GM12891 (cell line): ENCODE measurements at regions not wholly inside any gene's neighbourhood (a gene's known extent, or its start where the extent isn't known, plus 50 kb on each side); places are given as distances from the start of the nearest gene placed in this dataset.

Source experiments
- DNase-seq: peaks from one replicate; pipeline ENCODE4 v3.0.0; 2011; ENCODE audit warnings: low spot score; ENCODE audit not compliant: insufficient read length
- FAIRE-seq: peaks from 2 replicates; lab custom pipeline; 2011; peaks lifted over from hg19 to GRCh38; lab: Jason Lieb, UNC
- PAX5 ChIP-seq: IDR thresholded peaks from 2 replicates; pipeline ENCODE4 v1.6.1; 2011; ENCODE audit warnings: low read length, moderate library complexity, mild to moderate bottlenecking; ENCODE audit not compliant: insufficient read depth, severe bottlenecking
- POLR2A ChIP-seq: IDR thresholded peaks from 2 replicates; pipeline ENCODE4 v1.6.1; 2011; ENCODE audit warnings: low read depth, low read length, control low read depth
- POLR2AphosphoS5 ChIP-seq: IDR thresholded peaks from 2 replicates; pipeline ENCODE4 v1.6.1; 2011; ENCODE audit warnings: low read depth, low read length, control low read depth
- POU2F2 ChIP-seq: IDR thresholded peaks from 2 replicates; pipeline ENCODE4 v1.6.1; 2011; ENCODE audit warnings: low read depth, mild to moderate bottlenecking, control low read depth, low read length, moderate library complexity
- SPI1 ChIP-seq: IDR thresholded peaks from 2 replicates; pipeline ENCODE4 v1.6.1; 2011; ENCODE audit warnings: low read depth, low read length, control low read depth
- TAF1 ChIP-seq: IDR thresholded peaks from 2 replicates; pipeline ENCODE4 v1.6.1; 2011; ENCODE audit warnings: low read depth, low read length, control low read depth

DNA sequence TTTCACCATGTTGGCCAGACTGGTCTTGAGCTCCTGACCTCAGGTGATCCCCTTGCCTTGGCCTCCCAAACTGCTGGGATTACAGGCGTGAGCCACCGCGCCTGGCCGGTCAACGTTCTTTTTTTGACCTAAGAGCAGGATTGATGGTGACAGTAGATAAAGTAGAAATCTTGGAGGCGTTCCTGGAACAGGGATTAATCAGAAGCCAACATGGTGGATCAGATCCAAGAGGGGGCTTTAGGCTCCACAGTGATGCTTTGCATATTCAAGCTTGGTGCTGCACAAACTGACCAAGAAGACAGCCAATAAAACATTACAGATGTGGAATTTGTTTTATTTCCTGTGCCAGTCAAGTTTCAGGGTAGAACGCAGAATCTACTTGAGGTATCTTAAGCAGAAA, 271.2 kb downstream of the FGF9 start:
- FAIRE-seq (no peak), DNase-seq (no peak)
- no peak for TF ChIP-seq POU2F2

DNA sequence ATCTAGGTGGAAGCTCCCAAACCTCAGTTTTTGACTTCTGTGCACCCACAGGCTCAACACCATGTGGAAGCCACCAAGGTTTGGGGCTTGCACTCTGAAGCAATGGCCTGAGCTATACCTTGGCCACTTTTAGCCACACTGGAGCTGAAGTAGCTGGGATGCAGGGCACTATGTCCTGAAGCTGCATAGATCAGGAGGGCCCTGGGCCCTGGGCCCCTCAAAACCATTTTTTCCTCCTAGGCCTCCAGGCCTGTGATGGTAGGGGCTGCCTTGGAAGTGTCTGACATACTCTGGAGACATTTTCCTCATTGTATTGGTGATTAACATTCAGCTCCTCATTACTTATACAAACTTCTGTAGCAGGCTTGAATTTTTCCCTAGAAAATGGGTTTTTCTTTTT, 273.7 kb downstream of the FGF9 start:
- no peak for FAIRE-seq
- TF ChIP-seq POU2F2 (no peak), POLR2AphosphoS5 (no peak), POLR2A (no peak), TAF1 (no peak), SPI1 (no peak), PAX5 (no peak)
- no peak for DNase-seq

DNA sequence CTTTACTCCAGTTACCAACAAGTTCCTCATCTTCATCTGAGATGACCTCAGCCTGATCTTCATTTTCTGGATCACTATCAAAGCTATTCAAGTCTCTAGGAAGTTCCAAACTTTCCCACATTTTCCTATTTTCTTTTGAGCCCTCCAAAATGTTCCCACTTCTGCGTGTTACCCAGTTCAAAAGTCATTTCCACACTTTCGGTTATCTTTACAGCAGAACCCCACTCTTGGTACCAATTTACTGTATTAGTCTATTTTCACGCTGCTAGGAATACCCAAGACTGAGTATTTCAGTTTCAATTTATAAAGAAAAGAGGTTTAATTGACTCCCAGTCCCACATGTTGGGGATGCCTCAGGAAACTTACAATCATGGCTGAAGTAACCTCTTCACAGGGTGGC, 274.3 kb downstream of the FGF9 start:
- no peak for TF ChIP-seq SPI1
- TF ChIP-seq POLR2A = no peak
- TF ChIP-seq TAF1 = no peak
- no peak for TF ChIP-seq PAX5
- TF ChIP-seq POLR2AphosphoS5 = no peak
- TF ChIP-seq POU2F2 = no peak
- FAIRE-seq (no peak), DNase-seq (no peak)

DNA sequence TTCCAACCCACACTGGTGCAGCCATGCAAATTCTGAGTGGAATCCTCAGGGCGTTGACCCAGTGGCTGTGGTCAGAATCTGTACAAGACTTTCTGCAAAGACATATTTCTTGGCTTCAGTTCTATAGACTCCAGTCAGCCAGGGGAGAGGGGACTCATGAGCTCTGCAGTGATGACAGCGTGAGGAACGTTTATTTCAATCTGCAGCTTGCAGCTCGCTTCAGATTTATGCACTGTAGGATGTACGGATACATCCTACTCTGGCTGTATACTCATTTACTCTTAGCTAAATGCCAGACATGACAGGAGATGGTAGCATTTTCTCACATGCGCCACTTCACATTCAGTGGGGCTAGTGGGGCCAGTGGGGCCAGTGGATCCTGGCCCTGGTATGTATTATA, 276.1 kb downstream of the FGF9 start:
- TF ChIP-seq TAF1 (no peak), POLR2AphosphoS5 (no peak), POLR2A (no peak), PAX5 (no peak), POU2F2 (no peak), SPI1 (no peak)

GRCh38 chr13:21948769-21949474, 278.0 kb downstream of the FGF9 start:
- FAIRE-seq (no peak), DNase-seq (no peak)
- TF ChIP-seq POLR2A (no peak), SPI1 (no peak), POU2F2 (no peak), POLR2AphosphoS5 (no peak), PAX5 (no peak), TAF1 (no peak)

More for the DNA sequence above, 276.1 kb downstream of the FGF9 start:
- no peak for DNase-seq
- FAIRE-seq = no peak

- FAIRE-seq (no peak), DNase-seq (no peak)
- TF ChIP-seq POU2F2 = no peak
- no peak for TF ChIP-seq TAF1
- TF ChIP-seq SPI1 = no peak
- TF ChIP-seq PAX5 = no peak
- no peak for TF ChIP-seq POLR2A
These were observed 279.1 kb downstream of the FGF9 start for GRCh38 chr13:21949818-21950429.

DNA sequence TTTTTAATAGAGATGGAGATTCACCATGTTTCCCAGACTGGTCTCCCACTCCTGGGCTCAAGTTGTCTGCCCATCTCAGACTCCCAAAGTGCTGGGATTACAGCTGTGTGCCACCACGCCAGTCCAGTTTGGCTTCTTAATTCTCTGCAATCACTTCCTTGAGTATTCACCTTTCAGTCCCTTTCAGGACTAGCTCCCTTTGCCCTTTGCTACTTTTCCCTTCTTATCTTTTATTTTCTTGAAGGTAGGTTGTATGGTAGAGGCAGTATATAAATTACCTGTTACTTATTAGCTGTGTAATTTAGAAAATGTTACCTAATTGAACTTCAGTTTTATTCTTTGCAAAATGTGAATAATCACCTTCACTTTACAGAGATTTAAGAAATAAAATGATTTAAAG, 285.8 kb downstream of the FGF9 start:
- TF ChIP-seq SPI1 = no peak
- TF ChIP-seq TAF1 = no peak
- no peak for TF ChIP-seq POLR2AphosphoS5
- TF ChIP-seq PAX5 = no peak
- no peak for TF ChIP-seq POLR2A
- no peak for TF ChIP-seq POU2F2
- DNase-seq = no peak
- FAIRE-seq = no peak

DNA sequence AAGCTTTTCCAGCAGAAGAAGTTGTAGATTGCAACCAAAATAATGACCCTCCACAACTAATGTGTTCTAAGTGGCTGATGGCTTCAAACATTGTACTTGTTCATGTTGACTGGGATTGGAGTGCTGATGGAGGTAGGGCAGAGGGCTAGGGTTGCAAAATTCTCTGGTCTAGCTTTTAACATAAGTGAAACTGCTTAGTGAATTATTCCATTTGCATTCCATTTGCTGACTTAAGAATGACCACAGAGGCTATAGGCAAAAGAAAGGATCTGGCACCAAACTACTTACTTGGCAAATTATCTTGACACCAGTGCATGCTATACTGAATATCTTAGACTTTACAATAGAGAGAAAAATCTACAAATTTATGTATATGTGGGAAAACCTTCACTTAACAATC, 287.0 kb downstream of the FGF9 start:
- no peak for DNase-seq
- FAIRE-seq = no peak
- TF ChIP-seq SPI1 (no peak), TAF1 (no peak), POLR2A (no peak), POU2F2 (no peak), POLR2AphosphoS5 (no peak), PAX5 (no peak)

DNA sequence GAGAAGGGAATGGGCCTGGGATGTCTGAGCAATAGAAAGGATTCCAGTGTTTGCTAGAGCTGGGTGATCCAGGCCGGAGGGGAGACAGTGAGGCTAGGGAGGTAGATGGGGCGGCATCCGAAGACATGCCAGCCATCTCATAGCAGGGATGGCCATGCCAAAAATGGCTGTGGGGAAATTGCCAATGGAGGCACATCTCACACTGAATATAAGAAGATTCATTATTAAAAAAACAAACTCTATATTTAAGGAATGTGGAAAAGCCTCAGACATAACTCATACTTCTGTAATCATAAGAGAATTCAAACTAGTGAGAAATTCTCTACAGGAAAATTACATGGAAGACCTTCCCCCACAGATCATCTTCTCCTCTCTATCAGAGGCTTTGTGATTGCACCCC, 289.2 kb downstream of the FGF9 start:
- DNase-seq (no peak), FAIRE-seq (no peak)
- no peak for TF ChIP-seq TAF1
- TF ChIP-seq PAX5 = no peak
- TF ChIP-seq POLR2AphosphoS5 = no peak
- TF ChIP-seq POU2F2 = no peak
- no peak for TF ChIP-seq SPI1
- no peak for TF ChIP-seq POLR2A

GRCh38 chr13:21964686-21965085, 293.8 kb downstream of the FGF9 start:
- FAIRE-seq = no peak
- TF ChIP-seq POLR2A = no peak
- no peak for TF ChIP-seq SPI1
- TF ChIP-seq POLR2AphosphoS5 = no peak
- TF ChIP-seq PAX5 = no peak
- no peak for TF ChIP-seq POU2F2
- TF ChIP-seq TAF1 = no peak

More at GRCh38 chr13:21964686-21965085, 293.8 kb downstream of the FGF9 start:
- DNase-seq = no peak
